ENCODE measurements at regions not wholly inside any gene's neighbourhood (a gene's known extent, or its start where the extent isn't known, plus 50 kb on each side); places are given as distances from the start of the nearest gene placed in this dataset.

DNA sequence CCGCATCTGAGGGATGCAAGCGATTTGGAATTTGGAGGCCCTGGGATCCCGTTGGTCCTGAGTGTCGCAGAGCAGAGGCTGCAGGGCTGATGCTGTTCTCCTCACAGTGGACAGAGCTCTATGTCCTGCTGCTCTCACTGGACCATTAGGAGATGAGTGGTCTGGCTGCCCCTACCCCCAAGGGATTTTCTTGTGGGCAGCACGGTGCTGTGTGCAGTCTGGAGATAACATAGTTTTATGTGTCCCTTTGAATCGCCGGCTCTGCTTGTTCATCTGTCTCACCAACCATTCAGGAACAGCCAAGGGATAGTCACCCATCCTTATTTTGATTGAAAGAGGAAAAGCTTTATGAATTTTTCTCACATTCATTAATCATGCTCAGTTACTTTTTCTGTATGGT is 49.9 kb downstream of the CHRM3 start:
- TF ChIP-seq TCF7L2 (IDR thresholded peaks at IDR 0.05; ENCODE audit: low read depth, low read length), result no peak
- TF ChIP-seq SIN3A (IDR thresholded peaks at IDR 0.05; ENCODE audit: borderline replicate concordance, insufficient read depth, low read depth, low read length), result no peak
- POLR2A ChIA-PET, result no interaction called here

DNA sequence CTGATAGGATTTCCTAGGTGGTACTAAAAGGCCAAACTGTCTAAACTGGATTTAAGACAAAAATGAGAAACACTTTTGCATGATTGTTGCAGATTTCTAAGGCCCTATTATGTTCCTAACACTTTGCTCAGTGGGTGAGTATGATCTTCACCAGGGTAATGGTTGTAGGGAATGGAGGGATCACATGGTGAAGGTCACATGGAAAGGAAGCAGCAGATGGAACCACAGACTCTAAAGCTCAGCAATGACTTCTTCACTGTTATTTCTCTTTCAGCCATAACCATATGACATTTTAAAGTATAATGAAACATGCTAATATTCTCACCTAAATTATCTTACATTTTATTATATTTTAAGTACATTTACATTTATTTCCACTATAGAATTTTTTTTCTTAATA is 51.5 kb downstream of the CHRM3 start:
- H3K9me3 ChIP-seq (ENCODE audit: control insufficient read depth, insufficient read depth, low read depth, low read length), result no peaks in the 10 kb centered on the region
- DNase-seq (ENCODE audit: low read depth, low spot score) (no peak), ATAC-seq (no peak)
- no TSS peak for BruUV-seq (replicated peaks)
- in situ Hi-C loops (cut with HindIII; ENCODE audit: low pct_unique_long_range_greater_than_20kb, low sequenced_read_pairs), result no loop called here
- no peaks in the 10 kb centered on the region for H3K27me3 ChIP-seq (ENCODE audit: control insufficient read depth, insufficient read depth, low read length)
- no peaks in the 10 kb centered on the region for H3K36me3 ChIP-seq (ENCODE audit: control insufficient read depth, insufficient read depth, low read length)
- H3K4me3 ChIP-seq (ENCODE audit: low read depth in 2 of 2, low read length in 2 of 2), result no peak overlapping the region
- intact Hi-C loops (cut with micrococcal nuclease; ENCODE audit: unreplicated experiment), result no loop called here
- TF ChIP-seq POLR2AphosphoS5 (IDR thresholded peaks at IDR 0.05; ENCODE audit: low read depth, low read length) (no peak), SIN3A (IDR thresholded peaks at IDR 0.05; ENCODE audit: borderline replicate concordance, insufficient read depth, low read depth, low read length) (no peak), TCF7L2 (IDR thresholded peaks at IDR 0.05; ENCODE audit: low read depth, low read length) (no peak)
- TF ChIP-seq, protein P1, sequence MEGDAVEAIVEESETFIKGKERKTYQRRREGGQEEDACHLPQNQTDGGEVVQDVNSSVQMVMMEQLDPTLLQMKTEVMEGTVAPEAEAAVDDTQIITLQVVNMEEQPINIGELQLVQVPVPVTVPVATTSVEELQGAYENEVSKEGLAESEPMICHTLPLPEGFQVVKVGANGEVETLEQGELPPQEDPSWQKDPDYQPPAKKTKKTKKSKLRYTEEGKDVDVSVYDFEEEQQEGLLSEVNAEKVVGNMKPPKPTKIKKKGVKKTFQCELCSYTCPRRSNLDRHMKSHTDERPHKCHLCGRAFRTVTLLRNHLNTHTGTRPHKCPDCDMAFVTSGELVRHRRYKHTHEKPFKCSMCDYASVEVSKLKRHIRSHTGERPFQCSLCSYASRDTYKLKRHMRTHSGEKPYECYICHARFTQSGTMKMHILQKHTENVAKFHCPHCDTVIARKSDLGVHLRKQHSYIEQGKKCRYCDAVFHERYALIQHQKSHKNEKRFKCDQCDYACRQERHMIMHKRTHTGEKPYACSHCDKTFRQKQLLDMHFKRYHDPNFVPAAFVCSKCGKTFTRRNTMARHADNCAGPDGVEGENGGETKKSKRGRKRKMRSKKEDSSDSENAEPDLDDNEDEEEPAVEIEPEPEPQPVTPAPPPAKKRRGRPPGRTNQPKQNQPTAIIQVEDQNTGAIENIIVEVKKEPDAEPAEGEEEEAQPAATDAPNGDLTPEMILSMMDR (IDR thresholded peaks at IDR 0.05), result no peak
- TF ChIP-seq, protein P2, sequence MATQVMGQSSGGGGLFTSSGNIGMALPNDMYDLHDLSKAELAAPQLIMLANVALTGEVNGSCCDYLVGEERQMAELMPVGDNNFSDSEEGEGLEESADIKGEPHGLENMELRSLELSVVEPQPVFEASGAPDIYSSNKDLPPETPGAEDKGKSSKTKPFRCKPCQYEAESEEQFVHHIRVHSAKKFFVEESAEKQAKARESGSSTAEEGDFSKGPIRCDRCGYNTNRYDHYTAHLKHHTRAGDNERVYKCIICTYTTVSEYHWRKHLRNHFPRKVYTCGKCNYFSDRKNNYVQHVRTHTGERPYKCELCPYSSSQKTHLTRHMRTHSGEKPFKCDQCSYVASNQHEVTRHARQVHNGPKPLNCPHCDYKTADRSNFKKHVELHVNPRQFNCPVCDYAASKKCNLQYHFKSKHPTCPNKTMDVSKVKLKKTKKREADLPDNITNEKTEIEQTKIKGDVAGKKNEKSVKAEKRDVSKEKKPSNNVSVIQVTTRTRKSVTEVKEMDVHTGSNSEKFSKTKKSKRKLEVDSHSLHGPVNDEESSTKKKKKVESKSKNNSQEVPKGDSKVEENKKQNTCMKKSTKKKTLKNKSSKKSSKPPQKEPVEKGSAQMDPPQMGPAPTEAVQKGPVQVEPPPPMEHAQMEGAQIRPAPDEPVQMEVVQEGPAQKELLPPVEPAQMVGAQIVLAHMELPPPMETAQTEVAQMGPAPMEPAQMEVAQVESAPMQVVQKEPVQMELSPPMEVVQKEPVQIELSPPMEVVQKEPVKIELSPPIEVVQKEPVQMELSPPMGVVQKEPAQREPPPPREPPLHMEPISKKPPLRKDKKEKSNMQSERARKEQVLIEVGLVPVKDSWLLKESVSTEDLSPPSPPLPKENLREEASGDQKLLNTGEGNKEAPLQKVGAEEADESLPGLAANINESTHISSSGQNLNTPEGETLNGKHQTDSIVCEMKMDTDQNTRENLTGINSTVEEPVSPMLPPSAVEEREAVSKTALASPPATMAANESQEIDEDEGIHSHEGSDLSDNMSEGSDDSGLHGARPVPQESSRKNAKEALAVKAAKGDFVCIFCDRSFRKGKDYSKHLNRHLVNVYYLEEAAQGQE (IDR thresholded peaks at IDR 0.05; ENCODE audit: insufficient read depth in 1 of 2, low read depth in 2 of 2, low read length in 1 of 2), result no peak
- POLR2A ChIA-PET, result no interaction called here
- no peak overlapping the region for H3K27ac ChIP-seq (ENCODE audit: low read length)
- H3K4me1 ChIP-seq (ENCODE audit: control insufficient read depth, insufficient read depth, low read length), result no peaks in the 10 kb centered on the region
- CTCF ChIA-PET, result no interaction called here

More for the DNA sequence above, 49.9 kb downstream of the CHRM3 start:
- no TSS peak for BruUV-seq (replicated peaks)
- CTCF ChIA-PET, result no interaction called here
- Histone ChIP-seq H3K36me3 (ENCODE audit: control insufficient read depth, insufficient read depth, low read length) (no peaks in the 10 kb centered on the region), H3K9me3 (ENCODE audit: control insufficient read depth, insufficient read depth, low read depth, low read length) (no peaks in the 10 kb centered on the region), H3K4me3 (ENCODE audit: low read depth in 2 of 2, low read length in 2 of 2) (no peak overlapping the region), H3K27ac (ENCODE audit: low read length) (no peak overlapping the region), H3K27me3 (ENCODE audit: control insufficient read depth, insufficient read depth, low read length) (no peaks in the 10 kb centered on the region), H3K4me1 (ENCODE audit: control insufficient read depth, insufficient read depth, low read length) (no peaks in the 10 kb centered on the region)
- in situ Hi-C loops (cut with HindIII; ENCODE audit: low pct_unique_long_range_greater_than_20kb, low sequenced_read_pairs), result no loop called here
- intact Hi-C loops (cut with micrococcal nuclease; ENCODE audit: unreplicated experiment), result no loop called here
- DNase-seq (ENCODE audit: low read depth, low spot score) (no peak), ATAC-seq (no peak)

DNA sequence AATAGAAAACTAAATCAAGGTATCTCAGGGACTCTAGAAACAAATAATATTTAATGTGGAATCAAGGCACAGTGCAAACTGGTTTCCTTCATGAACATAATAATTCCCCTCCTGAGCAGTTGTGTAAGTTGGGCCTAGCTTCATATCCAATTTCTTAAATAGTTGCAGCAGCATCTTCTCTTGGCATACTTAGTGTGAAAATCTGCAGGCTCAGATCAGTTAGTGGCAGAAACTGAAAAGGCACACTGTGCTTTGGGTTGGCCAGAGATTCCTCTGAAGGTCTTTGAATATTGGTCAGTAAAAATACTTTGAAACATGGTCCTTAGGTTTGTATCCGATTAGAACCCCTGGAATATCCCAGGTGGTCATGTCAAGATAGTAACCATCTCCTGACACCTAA is 52.5 kb downstream of the CHRM3 start:
- intact Hi-C loops (cut with micrococcal nuclease; ENCODE audit: unreplicated experiment) (no loop called here), in situ Hi-C loops (cut with HindIII; ENCODE audit: low pct_unique_long_range_greater_than_20kb, low sequenced_read_pairs) (no loop called here)
- DNase-seq (ENCODE audit: low read depth, low spot score) (no peak), ATAC-seq (no peak)
- no TSS peak for BruUV-seq (replicated peaks)
- TF ChIP-seq, protein P2 (IDR thresholded peaks at IDR 0.05; ENCODE audit: insufficient read depth in 1 of 2, low read depth in 2 of 2, low read length in 1 of 2), result no peak
- no peak for TF ChIP-seq POLR2AphosphoS5 (IDR thresholded peaks at IDR 0.05; ENCODE audit: low read depth, low read length)
- no peak for TF ChIP-seq SIN3A (IDR thresholded peaks at IDR 0.05; ENCODE audit: borderline replicate concordance, insufficient read depth, low read depth, low read length)
- TF ChIP-seq TCF7L2 (IDR thresholded peaks at IDR 0.05; ENCODE audit: low read depth, low read length), result no peak
- TF ChIP-seq, protein P1 (IDR thresholded peaks at IDR 0.05), result no peak
- H3K27me3 ChIP-seq (ENCODE audit: control insufficient read depth, insufficient read depth, low read length), result no peaks in the 10 kb centered on the region
- no peaks in the 10 kb centered on the region for H3K4me1 ChIP-seq (ENCODE audit: control insufficient read depth, insufficient read depth, low read length)
- no peaks in the 10 kb centered on the region for H3K9me3 ChIP-seq (ENCODE audit: control insufficient read depth, insufficient read depth, low read depth, low read length)
- H3K36me3 ChIP-seq (ENCODE audit: control insufficient read depth, insufficient read depth, low read length), result no peaks in the 10 kb centered on the region
- H3K27ac ChIP-seq (ENCODE audit: low read length), result no peak overlapping the region
- ChIA-PET POLR2A (no interaction called here), CTCF (no interaction called here)
- H3K4me3 ChIP-seq (ENCODE audit: low read depth in 2 of 2, low read length in 2 of 2), result no peak overlapping the region
